22Rv1 (cell line): ENCODE measurements at regions not wholly inside any gene's neighbourhood (a gene's known extent, or its start where the extent isn't known, plus 50 kb on each side); places are given as distances from the start of the nearest gene placed in this dataset.

ENCODE experiments used
- ZFX ChIP-seq: fragments of 450-650 bp; IDR thresholded peaks from 2 replicates; pipeline ENCODE4 v1.6.1; 2017; ENCODE audit warnings: antibody characterized with exemption, borderline replicate concordance
- TF ChIP-seq, protein P1 (sequence below): fragments of 450-650 bp; IDR thresholded peaks from 2 replicates; pipeline ENCODE4 v1.5.1; 2017; ENCODE audit warnings: mild to moderate bottlenecking

DNA sequence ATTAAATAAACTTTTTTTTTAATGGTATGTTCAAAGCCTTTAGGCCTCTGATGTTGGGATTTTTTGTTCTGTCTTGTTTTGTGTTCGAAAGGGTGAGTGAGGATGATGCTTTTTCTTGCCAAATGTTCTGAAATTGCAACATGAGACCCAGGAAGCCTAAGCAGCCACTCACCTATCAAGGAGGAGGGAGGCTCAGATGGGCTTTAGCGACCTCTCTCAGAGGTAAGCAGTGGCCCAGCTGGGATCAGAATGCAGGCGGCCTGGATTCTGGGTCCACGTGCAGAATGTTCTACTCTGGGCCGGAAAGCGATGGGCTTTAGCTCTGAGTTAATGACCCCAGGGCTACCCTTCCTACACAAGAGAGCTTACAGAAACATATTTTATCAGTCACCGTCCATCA is 386.6 kb downstream of the SOX9 start:
- TF ChIP-seq, protein P1, sequence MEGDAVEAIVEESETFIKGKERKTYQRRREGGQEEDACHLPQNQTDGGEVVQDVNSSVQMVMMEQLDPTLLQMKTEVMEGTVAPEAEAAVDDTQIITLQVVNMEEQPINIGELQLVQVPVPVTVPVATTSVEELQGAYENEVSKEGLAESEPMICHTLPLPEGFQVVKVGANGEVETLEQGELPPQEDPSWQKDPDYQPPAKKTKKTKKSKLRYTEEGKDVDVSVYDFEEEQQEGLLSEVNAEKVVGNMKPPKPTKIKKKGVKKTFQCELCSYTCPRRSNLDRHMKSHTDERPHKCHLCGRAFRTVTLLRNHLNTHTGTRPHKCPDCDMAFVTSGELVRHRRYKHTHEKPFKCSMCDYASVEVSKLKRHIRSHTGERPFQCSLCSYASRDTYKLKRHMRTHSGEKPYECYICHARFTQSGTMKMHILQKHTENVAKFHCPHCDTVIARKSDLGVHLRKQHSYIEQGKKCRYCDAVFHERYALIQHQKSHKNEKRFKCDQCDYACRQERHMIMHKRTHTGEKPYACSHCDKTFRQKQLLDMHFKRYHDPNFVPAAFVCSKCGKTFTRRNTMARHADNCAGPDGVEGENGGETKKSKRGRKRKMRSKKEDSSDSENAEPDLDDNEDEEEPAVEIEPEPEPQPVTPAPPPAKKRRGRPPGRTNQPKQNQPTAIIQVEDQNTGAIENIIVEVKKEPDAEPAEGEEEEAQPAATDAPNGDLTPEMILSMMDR, result no peak
- TF ChIP-seq ZFX, result no peak
